ENCODE measurements at regions not wholly inside any gene's neighbourhood (a gene's known extent, or its start where the extent isn't known, plus 50 kb on each side); places are given as distances from the start of the nearest gene placed in this dataset.
"Not testable (repeated sequence)": the region's sequence is repeated elsewhere in the genome, so short reads cannot be mapped to it uniquely, and the experiment has no call there.

- no peak for FAIRE-seq
These were observed 122.0 kb upstream of the SOX14 start for GRCh38 chr3:137641879-137642704.

- FAIRE-seq: no peak
These were observed 121.3 kb upstream of the SOX14 start for GRCh38 chr3:137642831-137643230.

- FAIRE-seq: no peak
These were observed 116.9 kb upstream of the SOX14 start for GRCh38 chr3:137647179-137647578.

GRCh38 chr3:137669519-137670060 is 94.5 kb upstream of the SOX14 start:
- FAIRE-seq: no peak

- no peak for FAIRE-seq
These were observed 76.8 kb upstream of the SOX14 start for GRCh38 chr3:137687181-137687879.

- FAIRE-seq: peak; percentile 6
These were observed 71.2 kb upstream of the SOX14 start for GRCh38 chr3:137692803-137693431.

GRCh38 chr3:137693791-137694190 is 70.3 kb upstream of the SOX14 start:
- no peak for FAIRE-seq

- FAIRE-seq: no peak
These were observed 69.3 kb upstream of the SOX14 start for GRCh38 chr3:137694836-137695235.

- no peak for FAIRE-seq
These were observed 68.8 kb upstream of the SOX14 start for GRCh38 chr3:137695351-137695750.

- FAIRE-seq: peak; percentile 19
These were observed 55.0 kb upstream of the SOX14 start for GRCh38 chr3:137709011-137709601.

- FAIRE-seq: not testable (repeated sequence)
These were observed 50.1 kb upstream of the SOX14 start for GRCh38 chr3:137713965-137714364.
